Stimulated activated CD8-positive, alpha-beta memory T cell treated with anti-CD3 and anti-CD28 coated beads, Interleukin-2, amount 100 ng/mL, for 48 hours (primary cell): ENCODE measurements at regions not wholly inside any gene's neighbourhood (a gene's known extent, or its start where the extent isn't known, plus 50 kb on each side); places are given as distances from the start of the nearest gene placed in this dataset.
A peak's percentile ranks its signal among the peaks of the same experiment; 100 is the strongest.
"Not testable (repeated sequence)": the region's sequence is repeated elsewhere in the genome, so short reads cannot be mapped to it uniquely, and the experiment has no call there.

Experiments
- DNase-seq, 2 donors: peaks; one replicate each; pipeline ENCODE4 v3.0.0-alpha.2; 2020; ENCODE audit warnings: low read depth in 2 of 2

DNA sequence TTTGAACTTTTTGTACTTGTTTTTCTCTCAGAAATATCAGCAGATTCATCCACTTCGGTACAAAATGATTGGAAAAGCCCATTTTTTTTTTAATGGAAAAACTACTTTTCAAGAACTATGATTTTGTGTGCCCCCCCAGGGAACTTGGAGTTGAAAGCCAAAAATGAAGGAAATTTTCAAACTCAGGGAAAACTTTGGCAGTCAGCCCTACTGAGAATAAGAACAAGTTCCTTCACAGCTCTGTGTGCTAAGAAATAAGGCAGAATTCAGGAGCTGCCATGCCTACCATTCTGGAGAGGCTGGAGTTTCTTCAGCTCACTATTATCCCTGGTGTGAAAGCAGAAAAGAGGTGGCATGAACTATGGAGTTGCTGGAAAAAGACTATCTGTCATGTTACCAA is 226.0 kb upstream of the SLC35G4 start:
- no peak for DNase-seq

- DNase-seq = no peak
Observed at GRCh38 chr18:11380968-11381367, 228.4 kb upstream of the SLC35G4 start.

GRCh38 chr18:11379660-11380059 is 229.7 kb upstream of the SLC35G4 start:
- no peak for DNase-seq

GRCh38 chr18:11377766-11378540 is 228.6 kb upstream of the PIEZO2 start:
- no peak for DNase-seq

GRCh38 chr18:11372163-11372562 is 222.8 kb upstream of the PIEZO2 start:
- DNase-seq = no peak

GRCh38 chr18:11369556-11369955 is 220.2 kb upstream of the PIEZO2 start:
- DNase-seq = no peak

- DNase-seq = no peak
Observed at GRCh38 chr18:11368020-11368419, 218.7 kb upstream of the PIEZO2 start.

DNA sequence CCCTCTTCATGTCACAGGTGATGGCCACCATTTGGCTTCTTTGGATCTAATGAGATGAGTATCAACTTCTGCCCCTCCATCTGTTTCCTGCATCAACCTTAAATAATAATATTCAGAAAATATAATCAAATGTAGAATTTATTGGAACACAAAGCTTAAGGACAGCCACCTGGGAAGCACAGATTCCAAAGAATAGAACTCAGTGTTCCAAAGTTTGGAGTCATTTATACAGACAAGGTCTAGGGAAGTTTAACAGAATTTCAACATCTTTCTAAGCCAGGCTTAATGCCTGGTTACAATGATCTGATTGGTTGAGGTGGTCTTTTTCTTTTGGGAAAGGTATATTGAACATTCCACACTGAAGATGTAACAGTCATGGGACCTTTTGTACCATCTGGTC is 218.0 kb upstream of the PIEZO2 start:
- DNase-seq = no peak

DNA sequence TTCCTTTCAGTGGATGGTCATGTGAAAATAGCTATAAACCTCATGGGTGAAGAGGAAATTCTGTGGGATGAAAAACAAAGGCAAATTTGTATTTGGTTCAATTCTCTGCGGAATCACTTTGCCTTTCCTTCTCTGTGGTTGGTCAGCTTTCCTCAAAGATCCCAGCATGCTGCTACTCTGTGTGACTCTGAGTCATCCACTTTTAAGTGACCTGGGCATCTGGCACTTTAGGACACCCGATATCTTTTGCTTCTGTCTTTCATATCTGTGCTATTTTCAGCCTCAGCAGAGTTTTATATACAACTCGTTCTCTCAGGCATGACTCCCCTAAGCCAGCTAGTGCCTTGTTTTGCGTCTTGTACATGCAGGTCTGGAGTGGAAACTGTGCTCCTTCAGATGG is 217.0 kb upstream of the PIEZO2 start:
- no peak for DNase-seq

DNA sequence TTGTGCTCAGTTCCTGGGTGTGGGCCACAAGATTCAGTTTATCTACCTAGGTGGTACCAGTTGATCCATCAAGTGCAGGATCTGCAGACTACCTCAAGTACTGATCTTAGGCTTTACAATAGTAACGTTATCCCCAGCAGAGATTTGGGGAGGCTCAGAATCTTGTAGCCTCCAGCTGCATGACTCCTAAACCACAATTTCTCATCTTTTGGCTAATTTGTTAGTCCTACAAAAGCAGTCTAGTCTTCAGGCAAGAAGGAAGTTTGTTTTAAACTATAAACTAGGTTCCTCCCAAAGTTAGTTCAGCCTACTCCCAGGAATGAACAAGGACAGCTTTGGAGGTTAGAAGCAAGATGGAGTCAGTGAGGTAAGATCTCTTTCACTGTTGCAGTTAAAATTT is 213.5 kb upstream of the PIEZO2 start:
- no peak for DNase-seq

DNA sequence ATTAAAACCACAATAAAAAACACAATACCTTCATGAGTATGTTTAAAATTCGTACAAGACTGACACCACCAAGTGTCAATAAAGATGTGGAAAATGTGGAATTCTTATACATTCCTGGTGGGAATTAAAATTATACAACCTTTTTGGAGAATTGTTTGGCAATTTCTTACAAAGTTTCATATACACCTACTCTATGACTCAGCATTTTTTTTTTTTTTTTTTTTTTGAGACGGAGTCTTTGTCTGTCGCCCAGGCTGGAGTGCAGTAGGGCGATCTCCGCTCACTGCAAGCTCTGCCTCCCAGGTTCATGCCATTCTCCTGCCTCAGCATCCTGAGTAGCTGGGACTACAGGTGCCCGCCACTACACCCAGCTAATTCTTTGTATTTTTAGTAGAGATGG is 212.5 kb upstream of the PIEZO2 start:
- DNase-seq = not testable (repeated sequence)

DNA sequence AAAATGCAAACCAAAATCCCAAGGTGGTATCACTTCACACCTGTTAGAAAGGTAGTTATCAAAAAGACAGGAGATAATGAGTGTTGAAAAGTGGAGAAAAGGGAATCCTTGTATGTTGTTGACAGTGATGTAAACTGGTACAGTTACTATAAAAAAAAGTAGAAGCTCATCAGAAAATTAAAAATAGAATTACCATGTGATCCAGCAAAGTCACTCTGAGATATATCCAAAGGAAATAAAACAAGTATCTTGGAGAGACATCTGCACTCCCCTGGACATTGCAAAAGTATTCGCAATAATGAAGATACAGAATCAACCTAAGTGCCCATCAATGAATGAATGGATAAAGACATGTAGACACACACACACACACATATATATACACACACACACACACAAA is 208.3 kb upstream of the PIEZO2 start:
- no peak for DNase-seq

DNA sequence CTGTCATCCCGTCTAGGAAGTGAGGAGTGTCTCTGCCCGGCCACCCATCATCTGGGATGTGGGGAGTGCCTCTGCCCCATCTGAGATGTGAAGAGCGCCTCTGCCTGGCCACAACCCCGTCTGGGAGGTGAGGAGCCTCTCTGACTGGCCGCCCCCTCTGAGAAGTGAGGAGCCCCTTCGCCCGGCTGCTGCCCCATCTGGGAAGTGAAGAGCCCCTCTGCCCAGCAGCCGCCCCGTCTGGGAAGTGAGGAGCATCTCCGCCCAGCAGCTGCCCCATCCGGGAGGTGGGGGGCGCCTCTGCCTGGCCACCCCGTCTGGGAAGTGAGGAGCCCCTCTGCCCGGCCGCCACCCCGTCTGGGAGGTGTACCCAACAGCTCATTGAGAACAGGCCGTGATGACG is 195.2 kb upstream of the PIEZO2 start:
- DNase-seq = not testable (repeated sequence)

GRCh38 chr18:11343096-11343495 is 193.7 kb upstream of the PIEZO2 start:
- no peak for DNase-seq

GRCh38 chr18:11342115-11342514 is 192.7 kb upstream of the PIEZO2 start:
- not testable (repeated sequence) for DNase-seq

GRCh38 chr18:11339188-11339775 is 189.9 kb upstream of the PIEZO2 start:
- no peak for DNase-seq

GRCh38 chr18:11336241-11336640 is 186.9 kb upstream of the PIEZO2 start:
- DNase-seq = no peak

DNA sequence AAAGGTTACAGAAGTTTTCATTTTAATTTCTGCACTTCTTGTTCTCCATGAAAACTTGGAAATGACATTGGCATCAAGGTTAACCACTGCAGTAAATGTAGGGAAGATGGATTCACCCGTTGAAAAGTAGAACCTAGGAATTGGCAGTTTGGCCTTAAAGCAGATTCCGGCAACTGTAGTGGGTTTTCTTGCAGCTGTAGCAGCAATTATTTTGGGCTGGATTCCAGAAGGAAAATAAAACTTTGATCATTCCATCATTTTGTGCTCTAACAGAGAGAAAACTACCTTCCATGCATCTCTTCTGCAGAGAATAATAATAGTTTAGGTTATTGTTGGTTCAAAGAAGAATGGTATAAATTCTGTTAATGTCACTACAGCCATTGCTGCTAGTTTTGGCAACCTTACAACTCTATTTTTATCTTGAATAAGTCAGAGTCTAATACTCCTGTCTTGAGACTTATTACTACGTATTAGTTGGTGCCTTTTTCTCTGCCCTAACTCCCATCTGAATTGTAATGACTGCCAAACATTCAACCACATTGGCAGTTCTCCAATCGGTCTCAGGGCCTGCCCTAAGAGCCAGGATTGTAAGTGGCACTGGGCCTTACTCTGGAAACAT is 178.1 kb upstream of the PIEZO2 start:
- no peak for DNase-seq

GRCh38 chr18:11324956-11325882 is 175.8 kb upstream of the PIEZO2 start:
- peak in 1 of 2 donors; percentile 2 for DNase-seq

DNA sequence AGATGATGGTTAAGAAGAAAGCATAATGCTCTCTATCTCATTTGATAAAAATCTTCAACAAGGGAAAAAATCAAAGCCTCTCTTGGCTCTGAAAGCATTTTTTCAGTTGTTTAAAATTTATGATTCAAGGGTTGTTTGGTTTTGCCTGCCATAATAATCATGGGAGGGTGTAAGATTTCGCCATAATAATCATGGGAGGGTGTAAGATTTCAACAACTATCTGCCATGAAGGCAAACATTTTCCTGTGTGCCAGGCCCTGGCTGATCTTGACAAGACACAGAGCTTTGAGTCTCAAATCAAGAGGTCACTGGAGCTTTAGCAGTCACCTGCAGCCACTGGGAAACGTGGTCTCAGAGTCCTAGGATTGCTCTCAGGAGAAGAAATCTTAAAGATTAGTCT is 175.1 kb upstream of the PIEZO2 start:
- no peak for DNase-seq

DNA sequence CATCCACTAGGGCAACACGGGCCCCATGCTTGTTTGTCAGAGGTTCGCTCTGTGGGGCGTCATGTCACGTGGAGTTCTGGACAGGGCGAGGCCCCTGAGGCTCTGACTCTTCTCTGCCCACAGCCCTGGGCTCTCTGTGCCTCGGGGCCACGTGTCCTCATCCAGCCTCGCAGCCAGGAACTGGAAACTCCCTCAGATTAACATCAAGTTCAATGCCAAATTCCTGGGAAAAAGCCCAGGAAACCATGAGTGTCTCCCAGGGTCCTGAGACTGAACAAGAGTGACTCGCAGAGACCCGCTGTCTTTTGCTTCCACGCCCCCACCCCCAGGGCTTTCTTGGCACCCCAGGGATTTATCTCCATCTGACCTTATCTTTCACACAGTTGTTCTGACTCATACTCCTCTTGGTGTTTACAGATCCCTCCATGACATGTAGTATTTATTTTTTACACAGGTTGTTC is 174.0 kb upstream of the PIEZO2 start:
- no peak for DNase-seq

- DNase-seq = no peak
Observed at GRCh38 chr18:11322716-11323115, 173.3 kb upstream of the PIEZO2 start.
